HepG2 (cell line): ENCODE measurements at regions not wholly inside any gene's neighbourhood (a gene's known extent, or its start where the extent isn't known, plus 50 kb on each side); places are given as distances from the start of the nearest gene placed in this dataset.

Experiments used
- EEA1 ChIP-seq: sonication (generic); formaldehyde crosslinking; IDR thresholded peaks from 2 replicates; pipeline ENCODE4 v1.5.1; 2020; ENCODE audit warnings: mild to moderate bottlenecking, missing genetic modification reagents, borderline replicate concordance
- JUN ChIP-seq: sonication (generic); formaldehyde crosslinking; IDR thresholded peaks from 2 replicates; pipeline ENCODE4 v1.4.0; 2020; ENCODE audit warnings: mild to moderate bottlenecking, missing genetic modification reagents
- PHF5A ChIP-seq: IDR thresholded peaks from one replicate; pipeline ENCODE4 v1.6.1; 2018; ENCODE audit warnings: low read depth, missing genetic modification reagents; ENCODE audit not compliant: unreplicated experiment
- PITX1 ChIP-seq: sonication (generic); formaldehyde crosslinking; IDR thresholded peaks from 2 replicates; pipeline ENCODE4 v1.5.1; 2020; ENCODE audit warnings: mild to moderate bottlenecking, missing genetic modification reagents
- SMC3 ChIP-seq: IDR thresholded peaks from 2 replicates; pipeline ENCODE4 v1.6.1; 2011; ENCODE audit warnings: low read length, improper control_type of control experiment
- SOX6 ChIP-seq, 2 experiments: fragments of 450-650 bp in 1 of 2; sonication (generic) in 1 of 2; formaldehyde crosslinking in 1 of 2; IDR thresholded peaks; 2 replicates each; pipeline versions ENCODE4 v1.4.0 to v1.6.1; 2017 to 2020; ENCODE audit warnings: antibody characterized with exemption in 1 of 2, mild to moderate bottlenecking in 1 of 2, missing genetic modification reagents in 1 of 2
- ZNF431 ChIP-seq: sonication (generic); formaldehyde crosslinking; IDR thresholded peaks from 2 replicates; pipeline ENCODE4 v1.9.0; 2022; ENCODE audit warnings: missing genetic modification reagents, low read depth, mild to moderate bottlenecking, borderline replicate concordance
- ZNF761 ChIP-seq: sonication (generic); formaldehyde crosslinking; conservative IDR thresholded peaks from 2 replicates; pipeline ENCODE4 v1.4.0; 2020; ENCODE audit warnings: mild to moderate bottlenecking, missing genetic modification reagents
- TF ChIP-seq, protein P1 (sequence below): sonication (generic); formaldehyde crosslinking; IDR thresholded peaks from 2 replicates; pipeline ENCODE4 v1.4.0; 2020; ENCODE audit warnings: missing genetic modification reagents
- TF ChIP-seq, protein P2 (sequence below): sonication (generic); formaldehyde crosslinking; IDR thresholded peaks from 2 replicates; pipeline ENCODE4 v1.5.0; 2020; ENCODE audit warnings: missing genetic modification reagents
- TF ChIP-seq, protein P3 (sequence below): sonication (generic); formaldehyde crosslinking; IDR thresholded peaks from 2 replicates; pipeline ENCODE4; 2020; ENCODE audit warnings: missing genetic modification reagents, mild to moderate bottlenecking, borderline replicate concordance

DNA sequence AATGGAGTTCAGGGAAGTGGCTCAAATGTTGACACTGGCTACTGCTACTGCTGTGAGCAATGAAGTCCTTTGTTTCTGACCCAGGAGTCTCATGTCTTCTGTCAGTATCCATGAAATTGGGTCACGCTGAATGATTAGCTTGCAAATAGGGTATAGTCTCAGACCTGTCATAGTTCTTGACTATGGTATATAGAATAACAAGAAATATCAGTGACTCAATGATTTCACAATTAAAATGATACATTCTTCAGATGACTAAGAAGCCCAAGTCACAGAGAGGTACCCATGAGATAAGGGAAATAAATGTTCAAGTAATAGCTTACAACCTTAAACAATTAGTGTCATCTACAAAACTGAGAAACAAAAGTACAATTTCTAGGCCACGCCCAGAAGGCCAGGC is 89.3 kb downstream of the LYZL2 start (continued):
- TF ChIP-seq, protein P1, sequence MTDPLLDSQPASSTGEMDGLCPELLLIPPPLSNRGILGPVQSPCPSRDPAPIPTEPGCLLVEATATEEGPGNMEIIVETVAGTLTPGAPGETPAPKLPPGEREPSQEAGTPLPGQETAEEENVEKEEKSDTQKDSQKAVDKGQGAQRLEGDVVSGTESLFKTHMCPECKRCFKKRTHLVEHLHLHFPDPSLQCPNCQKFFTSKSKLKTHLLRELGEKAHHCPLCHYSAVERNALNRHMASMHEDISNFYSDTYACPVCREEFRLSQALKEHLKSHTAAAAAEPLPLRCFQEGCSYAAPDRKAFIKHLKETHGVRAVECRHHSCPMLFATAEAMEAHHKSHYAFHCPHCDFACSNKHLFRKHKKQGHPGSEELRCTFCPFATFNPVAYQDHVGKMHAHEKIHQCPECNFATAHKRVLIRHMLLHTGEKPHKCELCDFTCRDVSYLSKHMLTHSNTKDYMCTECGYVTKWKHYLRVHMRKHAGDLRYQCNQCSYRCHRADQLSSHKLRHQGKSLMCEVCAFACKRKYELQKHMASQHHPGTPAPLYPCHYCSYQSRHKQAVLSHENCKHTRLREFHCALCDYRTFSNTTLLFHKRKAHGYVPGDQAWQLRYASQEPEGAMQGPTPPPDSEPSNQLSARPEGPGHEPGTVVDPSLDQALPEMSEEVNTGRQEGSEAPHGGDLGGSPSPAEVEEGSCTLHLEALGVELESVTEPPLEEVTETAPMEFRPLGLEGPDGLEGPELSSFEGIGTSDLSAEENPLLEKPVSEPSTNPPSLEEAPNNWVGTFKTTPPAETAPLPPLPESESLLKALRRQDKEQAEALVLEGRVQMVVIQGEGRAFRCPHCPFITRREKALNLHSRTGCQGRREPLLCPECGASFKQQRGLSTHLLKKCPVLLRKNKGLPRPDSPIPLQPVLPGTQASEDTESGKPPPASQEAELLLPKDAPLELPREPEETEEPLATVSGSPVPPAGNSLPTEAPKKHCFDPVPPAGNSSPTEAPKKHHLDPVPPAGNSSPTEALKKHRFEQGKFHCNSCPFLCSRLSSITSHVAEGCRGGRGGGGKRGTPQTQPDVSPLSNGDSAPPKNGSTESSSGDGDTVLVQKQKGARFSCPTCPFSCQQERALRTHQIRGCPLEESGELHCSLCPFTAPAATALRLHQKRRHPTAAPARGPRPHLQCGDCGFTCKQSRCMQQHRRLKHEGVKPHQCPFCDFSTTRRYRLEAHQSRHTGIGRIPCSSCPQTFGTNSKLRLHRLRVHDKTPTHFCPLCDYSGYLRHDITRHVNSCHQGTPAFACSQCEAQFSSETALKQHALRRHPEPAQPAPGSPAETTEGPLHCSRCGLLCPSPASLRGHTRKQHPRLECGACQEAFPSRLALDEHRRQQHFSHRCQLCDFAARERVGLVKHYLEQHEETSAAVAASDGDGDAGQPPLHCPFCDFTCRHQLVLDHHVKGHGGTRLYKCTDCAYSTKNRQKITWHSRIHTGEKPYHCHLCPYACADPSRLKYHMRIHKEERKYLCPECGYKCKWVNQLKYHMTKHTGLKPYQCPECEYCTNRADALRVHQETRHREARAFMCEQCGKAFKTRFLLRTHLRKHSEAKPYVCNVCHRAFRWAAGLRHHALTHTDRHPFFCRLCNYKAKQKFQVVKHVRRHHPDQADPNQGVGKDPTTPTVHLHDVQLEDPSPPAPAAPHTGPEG = no peak
- TF ChIP-seq PITX1 = no peak
- TF ChIP-seq, protein P2, sequence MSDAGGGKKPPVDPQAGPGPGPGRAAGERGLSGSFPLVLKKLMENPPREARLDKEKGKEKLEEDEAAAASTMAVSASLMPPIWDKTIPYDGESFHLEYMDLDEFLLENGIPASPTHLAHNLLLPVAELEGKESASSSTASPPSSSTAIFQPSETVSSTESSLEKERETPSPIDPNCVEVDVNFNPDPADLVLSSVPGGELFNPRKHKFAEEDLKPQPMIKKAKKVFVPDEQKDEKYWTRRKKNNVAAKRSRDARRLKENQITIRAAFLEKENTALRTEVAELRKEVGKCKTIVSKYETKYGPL (CRISPR knock-in tag) = no peak
- TF ChIP-seq, protein P3, sequence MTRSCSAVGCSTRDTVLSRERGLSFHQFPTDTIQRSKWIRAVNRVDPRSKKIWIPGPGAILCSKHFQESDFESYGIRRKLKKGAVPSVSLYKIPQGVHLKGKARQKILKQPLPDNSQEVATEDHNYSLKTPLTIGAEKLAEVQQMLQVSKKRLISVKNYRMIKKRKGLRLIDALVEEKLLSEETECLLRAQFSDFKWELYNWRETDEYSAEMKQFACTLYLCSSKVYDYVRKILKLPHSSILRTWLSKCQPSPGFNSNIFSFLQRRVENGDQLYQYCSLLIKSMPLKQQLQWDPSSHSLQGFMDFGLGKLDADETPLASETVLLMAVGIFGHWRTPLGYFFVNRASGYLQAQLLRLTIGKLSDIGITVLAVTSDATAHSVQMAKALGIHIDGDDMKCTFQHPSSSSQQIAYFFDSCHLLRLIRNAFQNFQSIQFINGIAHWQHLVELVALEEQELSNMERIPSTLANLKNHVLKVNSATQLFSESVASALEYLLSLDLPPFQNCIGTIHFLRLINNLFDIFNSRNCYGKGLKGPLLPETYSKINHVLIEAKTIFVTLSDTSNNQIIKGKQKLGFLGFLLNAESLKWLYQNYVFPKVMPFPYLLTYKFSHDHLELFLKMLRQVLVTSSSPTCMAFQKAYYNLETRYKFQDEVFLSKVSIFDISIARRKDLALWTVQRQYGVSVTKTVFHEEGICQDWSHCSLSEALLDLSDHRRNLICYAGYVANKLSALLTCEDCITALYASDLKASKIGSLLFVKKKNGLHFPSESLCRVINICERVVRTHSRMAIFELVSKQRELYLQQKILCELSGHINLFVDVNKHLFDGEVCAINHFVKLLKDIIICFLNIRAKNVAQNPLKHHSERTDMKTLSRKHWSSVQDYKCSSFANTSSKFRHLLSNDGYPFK (CRISPR knock-in tag) = no peak
- no peak for TF ChIP-seq JUN (CRISPR knock-in tag)
- no peak for TF ChIP-seq ZNF761 (CRISPR knock-in tag)
- no peak for TF ChIP-seq EEA1 (CRISPR knock-in tag)
- no peak for TF ChIP-seq ZNF431 (CRISPR knock-in tag)
- no peak for TF ChIP-seq PHF5A (CRISPR knock-in tag)
- TF ChIP-seq SMC3 = no peak
- no peak for TF ChIP-seq SOX6 (IDR thresholded peaks at IDR 0.05)
- TF ChIP-seq SOX6 (CRISPR knock-in tag; IDR thresholded peaks at IDR 0.05) = no peak
